Stimulated activated memory B cell treated with anti-CD40 and anti-IgM and Interleukin-4, amounts not matched to agents 10 μg/mL and 1 μg/mL and 100 μg/mL, for 72 hours (primary cell): ENCODE measurements at regions not wholly inside any gene's neighbourhood (a gene's known extent, or its start where the extent isn't known, plus 50 kb on each side); places are given as distances from the start of the nearest gene placed in this dataset.
"Not testable (repeated sequence)": the region's sequence is repeated elsewhere in the genome, so short reads cannot be mapped to it uniquely, and the experiment has no call there.

Experiments
- ATAC-seq: fragments of 150-1000 bp; cut with Tn5 transposase; 2 replicates; pipeline ENCODE4 v1.10.0; 2021
- H3K27ac Mint-ChIP-seq: one replicate; pipeline ENCODE4 v1.8.0; 2022; ENCODE audit warnings: mild to moderate bottlenecking, mixed read lengths
- H3K27me3 Mint-ChIP-seq: one replicate; pipeline ENCODE4 v1.8.0; 2022; ENCODE audit warnings: mixed read lengths
- H3K36me3 Mint-ChIP-seq: one replicate; pipeline ENCODE4 v1.8.0; 2022; ENCODE audit warnings: mixed read lengths
- H3K4me1 Mint-ChIP-seq: one replicate; pipeline ENCODE4 v1.8.0; 2022; ENCODE audit warnings: mixed read lengths
- H3K4me3 Mint-ChIP-seq: one replicate; pipeline ENCODE4 v1.8.0; 2022; ENCODE audit warnings: mild to moderate bottlenecking, moderate library complexity, mixed read lengths
- H3K9me3 Mint-ChIP-seq: one replicate; pipeline ENCODE4 v1.8.0; 2022; ENCODE audit warnings: mixed read lengths

DNA sequence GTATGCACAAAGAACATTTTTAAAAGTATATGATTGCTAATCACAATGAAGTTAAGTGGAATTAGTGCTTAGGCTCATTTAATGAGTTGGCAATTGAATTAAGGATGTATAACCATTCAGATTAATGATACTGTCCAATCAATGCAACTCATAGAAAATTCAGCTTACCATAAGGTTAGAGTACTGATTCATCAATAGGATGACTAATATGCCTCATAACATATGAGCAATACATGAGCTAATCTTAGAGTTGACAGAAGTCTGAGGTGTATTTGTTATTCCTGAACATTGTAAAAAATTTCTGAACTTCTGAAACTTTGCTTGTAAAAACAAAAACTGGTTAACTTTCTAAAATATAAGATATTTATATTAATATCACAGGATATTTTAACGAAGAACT, 118.3 kb upstream of the NETO1 start:
- H3K27me3 Mint-ChIP-seq: no peaks in the 10 kb centered on the region
- no peak overlapping the region for H3K4me3 Mint-ChIP-seq
- ATAC-seq: no peak
- peaks cover 9% of the 10 kb centered on the region for H3K9me3 Mint-ChIP-seq
- H3K27ac Mint-ChIP-seq: no peak overlapping the region
- H3K4me1 Mint-ChIP-seq: no peaks in the 10 kb centered on the region
- H3K36me3 Mint-ChIP-seq: no peaks in the 10 kb centered on the region

DNA sequence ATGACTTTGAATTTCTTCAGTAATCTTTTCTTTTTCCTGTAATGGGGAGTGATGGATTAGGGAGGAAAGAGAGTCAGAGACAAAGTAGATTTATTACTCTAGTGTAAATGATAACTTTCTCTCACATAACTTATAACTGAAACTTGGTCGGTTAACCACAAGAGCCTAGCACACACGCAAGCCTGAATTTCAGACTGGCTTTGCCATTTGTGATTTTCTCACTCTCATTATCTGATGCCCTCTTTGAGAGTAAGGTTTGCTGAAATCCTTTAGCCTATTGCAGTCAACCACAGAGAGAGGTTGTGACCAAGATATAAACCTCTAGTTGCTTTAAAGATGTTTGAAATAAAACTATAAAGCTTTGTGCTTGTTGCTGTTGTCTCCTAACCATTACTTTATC, 117.9 kb upstream of the NETO1 start:
- Mint-ChIP-seq H3K4me3 (no peak overlapping the region), H3K27me3 (no peaks in the 10 kb centered on the region), H3K36me3 (no peaks in the 10 kb centered on the region), H3K9me3 (peaks cover 9% of the 10 kb centered on the region), H3K27ac (no peak overlapping the region), H3K4me1 (no peaks in the 10 kb centered on the region)
- no peak for ATAC-seq

DNA sequence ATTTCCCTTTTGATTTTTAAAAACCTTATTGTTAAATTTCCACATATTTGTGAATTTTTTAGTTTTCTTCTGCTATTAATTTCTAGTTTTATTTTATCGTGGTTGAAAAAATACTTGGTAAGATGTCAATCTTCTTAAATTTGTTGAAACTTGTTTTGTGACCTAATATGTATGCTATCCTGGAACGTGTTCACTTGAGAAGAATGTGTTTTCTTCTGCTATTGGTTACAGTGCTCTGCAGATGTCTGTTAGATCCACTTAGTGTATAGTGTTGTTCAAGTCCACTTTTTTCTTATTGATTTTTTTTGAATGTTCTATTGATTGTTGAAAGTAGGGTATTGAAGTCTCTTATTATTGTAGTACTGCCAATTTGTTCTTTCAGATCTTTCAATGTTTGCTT, 116.5 kb upstream of the NETO1 start:
- H3K36me3 Mint-ChIP-seq: no peaks in the 10 kb centered on the region
- H3K27me3 Mint-ChIP-seq: no peaks in the 10 kb centered on the region
- no peak for ATAC-seq
- H3K4me3 Mint-ChIP-seq: no peak overlapping the region
- no peak overlapping the region for H3K27ac Mint-ChIP-seq
- no peaks in the 10 kb centered on the region for H3K4me1 Mint-ChIP-seq
- peaks cover 9% of the 10 kb centered on the region for H3K9me3 Mint-ChIP-seq

DNA sequence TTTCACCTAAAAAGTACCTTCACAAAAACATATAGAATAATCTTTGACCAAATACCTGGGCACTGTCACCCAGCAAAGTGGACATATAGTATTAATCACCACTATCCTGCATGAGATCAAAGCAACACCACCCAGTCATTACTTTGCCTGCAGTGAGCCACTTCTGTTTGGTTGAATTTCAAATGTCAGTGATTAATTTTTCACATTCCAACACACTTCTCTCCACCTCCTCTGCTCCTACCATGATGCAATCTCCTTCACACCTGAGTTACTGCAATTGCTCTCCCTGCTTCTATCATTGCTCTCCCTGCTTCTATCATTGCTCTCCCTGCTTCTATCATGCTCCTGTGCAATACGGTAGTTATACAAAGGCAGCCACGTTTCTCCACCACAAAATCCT, 106.1 kb upstream of the NETO1 start:
- no peaks in the 10 kb centered on the region for H3K4me1 Mint-ChIP-seq
- no peak overlapping the region for H3K27ac Mint-ChIP-seq
- no peak overlapping the region for H3K4me3 Mint-ChIP-seq
- H3K9me3 Mint-ChIP-seq: peaks cover 4% of the 10 kb centered on the region
- ATAC-seq: no peak
- no peaks in the 10 kb centered on the region for H3K27me3 Mint-ChIP-seq
- no peaks in the 10 kb centered on the region for H3K36me3 Mint-ChIP-seq

DNA sequence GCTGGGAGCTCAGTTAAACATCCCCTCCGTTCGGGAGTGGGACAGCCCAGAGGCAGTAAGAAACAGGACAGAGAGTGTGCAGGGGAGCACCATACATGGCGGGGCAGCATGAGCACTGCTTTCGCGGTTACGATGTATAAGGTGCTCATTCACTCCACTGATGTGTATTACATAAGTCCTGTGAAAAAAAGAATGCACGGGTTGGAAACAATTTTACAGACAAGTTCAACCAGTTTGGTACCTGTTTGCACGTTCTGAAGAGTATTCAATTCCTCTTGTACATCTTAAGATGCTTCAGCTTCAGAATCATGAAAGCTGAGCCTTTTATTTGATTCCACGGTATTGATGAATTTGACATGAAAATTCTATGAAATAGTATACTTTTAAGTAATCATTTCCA, 97.8 kb upstream of the NETO1 start:
- ATAC-seq: no peak
- Mint-ChIP-seq H3K4me1 (no peaks in the 10 kb centered on the region), H3K4me3 (no peak overlapping the region), H3K27ac (no peak overlapping the region), H3K9me3 (peaks cover 3% of the 10 kb centered on the region), H3K36me3 (no peaks in the 10 kb centered on the region), H3K27me3 (no peaks in the 10 kb centered on the region)

DNA sequence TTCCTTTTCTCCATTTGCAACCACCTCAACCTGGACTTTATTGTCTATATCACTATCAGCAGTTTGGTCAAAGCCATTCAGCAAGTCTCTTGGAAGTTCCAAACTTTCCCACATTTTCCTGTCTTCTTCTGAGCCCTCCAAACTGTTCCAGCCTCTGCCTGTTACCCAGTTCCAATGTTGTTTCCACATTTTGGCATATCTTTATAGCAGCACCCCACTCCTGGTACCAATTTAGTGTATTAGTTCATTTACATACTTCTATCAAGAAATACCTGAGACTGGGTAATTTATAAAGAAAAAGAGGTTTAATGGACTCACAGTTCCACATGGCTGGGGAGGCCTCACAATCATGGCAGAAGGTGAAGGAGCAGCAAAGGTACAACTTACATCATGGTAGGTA, 90.4 kb upstream of the NETO1 start:
- not testable (repeated sequence) for H3K27me3 Mint-ChIP-seq, H3K4me1 Mint-ChIP-seq, H3K36me3 Mint-ChIP-seq, ATAC-seq, H3K4me3 Mint-ChIP-seq, H3K27ac Mint-ChIP-seq
- peaks cover 14% of the 10 kb centered on the region for H3K9me3 Mint-ChIP-seq

DNA sequence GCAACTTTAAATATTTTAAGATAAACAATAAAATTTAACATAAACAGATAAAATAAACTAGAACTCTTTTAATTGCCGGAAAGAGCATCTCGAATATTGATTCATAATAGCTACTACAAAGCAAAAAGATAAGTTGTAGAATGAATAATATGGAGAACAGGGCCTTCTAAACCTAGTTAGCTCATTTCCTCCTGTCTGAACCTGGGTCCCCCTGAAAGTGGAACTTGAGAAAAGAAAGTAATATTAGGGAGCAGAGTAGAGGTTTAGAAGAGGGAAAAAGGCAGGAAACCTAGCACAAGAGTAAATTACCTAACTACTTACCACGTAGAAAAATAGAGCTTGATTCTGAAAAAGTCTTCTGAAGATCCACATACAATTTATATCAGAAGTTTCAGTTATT, 80.7 kb upstream of the NETO1 start:
- Mint-ChIP-seq H3K4me3 (no peak overlapping the region), H3K27me3 (no peaks in the 10 kb centered on the region), H3K9me3 (no peaks in the 10 kb centered on the region), H3K36me3 (no peaks in the 10 kb centered on the region), H3K4me1 (no peaks in the 10 kb centered on the region), H3K27ac (no peak overlapping the region)
- no peak for ATAC-seq

DNA sequence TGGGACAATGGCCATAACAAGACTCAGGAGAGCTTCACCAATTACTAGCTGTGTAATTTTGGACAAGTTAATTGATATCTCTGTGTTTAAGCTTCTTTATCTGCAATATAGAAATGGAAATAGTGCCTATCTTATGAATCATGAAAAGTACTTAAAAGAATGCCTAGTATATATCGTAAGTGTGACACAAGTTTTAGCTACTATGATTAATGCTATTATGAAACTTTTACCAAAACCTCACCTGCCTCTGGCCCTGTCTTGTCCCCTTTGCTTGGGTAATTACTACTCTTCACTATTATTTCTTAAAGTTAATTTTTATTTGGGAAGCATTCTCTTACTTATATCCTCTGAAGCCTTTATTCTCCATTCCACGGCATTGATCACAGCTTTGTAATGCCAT, 75.0 kb upstream of the NETO1 start:
- no peak overlapping the region for H3K4me3 Mint-ChIP-seq
- no peaks in the 10 kb centered on the region for H3K4me1 Mint-ChIP-seq

DNA sequence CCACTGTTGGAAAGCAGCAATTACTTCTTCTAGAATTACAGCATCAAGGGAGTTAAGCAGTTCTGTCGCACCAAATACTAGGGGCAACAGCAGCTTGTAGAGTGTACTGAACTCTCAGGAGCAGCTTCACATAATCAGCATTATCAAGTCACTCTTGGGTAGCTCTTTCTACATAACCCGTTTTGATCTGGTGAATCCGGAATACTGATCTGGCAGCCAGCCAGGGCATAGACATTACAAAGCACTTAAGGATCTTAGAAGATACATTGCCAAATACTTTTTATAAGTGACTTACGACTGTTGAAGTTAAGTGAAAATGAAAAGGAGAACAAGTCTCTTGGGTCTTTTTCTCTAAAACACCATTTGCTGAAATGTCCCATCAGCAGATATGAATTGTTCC, 73.2 kb upstream of the NETO1 start:
- Mint-ChIP-seq H3K27ac (no peak overlapping the region), H3K36me3 (no peaks in the 10 kb centered on the region), H3K4me1 (no peaks in the 10 kb centered on the region), H3K9me3 (no peaks in the 10 kb centered on the region), H3K4me3 (no peak overlapping the region), H3K27me3 (no peaks in the 10 kb centered on the region)
- ATAC-seq: no peak

More for the DNA sequence above, 75.0 kb upstream of the NETO1 start:
- no peak for ATAC-seq
- H3K36me3 Mint-ChIP-seq: no peaks in the 10 kb centered on the region
- no peak overlapping the region for H3K27ac Mint-ChIP-seq
- no peaks in the 10 kb centered on the region for H3K27me3 Mint-ChIP-seq
- H3K9me3 Mint-ChIP-seq: no peaks in the 10 kb centered on the region

DNA sequence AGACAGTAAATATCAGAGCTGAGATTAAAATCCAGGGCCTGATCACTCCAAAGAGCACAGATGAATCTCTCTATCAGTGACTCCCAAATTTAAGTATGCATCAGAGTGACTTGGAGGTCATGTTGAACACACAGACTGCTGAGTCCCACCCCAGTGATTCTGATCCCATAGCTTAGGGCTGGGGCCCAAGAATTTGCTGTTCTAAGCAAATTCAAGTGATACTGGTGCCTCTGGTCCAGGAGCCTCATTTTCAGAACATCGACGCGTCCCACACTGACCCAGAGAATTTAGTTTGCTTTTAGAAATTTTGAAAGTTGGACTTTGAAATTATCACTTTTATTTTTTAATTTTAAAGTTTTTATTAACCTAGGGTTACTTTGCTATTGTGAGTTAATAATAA, 72.7 kb upstream of the NETO1 start:
- Mint-ChIP-seq H3K36me3 (no peaks in the 10 kb centered on the region), H3K27me3 (no peaks in the 10 kb centered on the region), H3K9me3 (no peaks in the 10 kb centered on the region), H3K27ac (no peak overlapping the region), H3K4me3 (no peak overlapping the region), H3K4me1 (no peaks in the 10 kb centered on the region)
- ATAC-seq: no peak

DNA sequence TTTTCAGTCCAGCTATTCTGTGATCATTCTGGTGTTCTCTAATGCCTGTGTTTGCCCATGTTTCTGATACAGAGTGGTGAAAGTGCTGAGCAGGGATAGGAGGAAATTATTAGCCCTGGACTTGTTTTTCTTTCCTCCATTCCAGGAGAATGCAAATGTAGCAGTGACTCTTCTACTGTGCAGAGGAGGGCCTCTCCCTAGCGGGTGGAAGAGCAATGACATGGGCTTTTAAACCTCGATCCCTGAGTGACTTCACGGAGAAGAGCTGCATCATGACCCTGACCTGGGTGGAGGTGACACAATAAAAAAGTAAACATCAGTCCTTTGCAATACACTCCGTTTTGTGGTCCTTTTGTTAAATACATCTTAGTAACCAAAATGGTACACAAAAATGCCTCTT, 68.0 kb upstream of the NETO1 start:
- Mint-ChIP-seq H3K27ac (no peak overlapping the region), H3K9me3 (no peaks in the 10 kb centered on the region), H3K36me3 (no peaks in the 10 kb centered on the region), H3K4me1 (no peaks in the 10 kb centered on the region), H3K27me3 (no peaks in the 10 kb centered on the region), H3K4me3 (no peak overlapping the region)
- no peak for ATAC-seq

DNA sequence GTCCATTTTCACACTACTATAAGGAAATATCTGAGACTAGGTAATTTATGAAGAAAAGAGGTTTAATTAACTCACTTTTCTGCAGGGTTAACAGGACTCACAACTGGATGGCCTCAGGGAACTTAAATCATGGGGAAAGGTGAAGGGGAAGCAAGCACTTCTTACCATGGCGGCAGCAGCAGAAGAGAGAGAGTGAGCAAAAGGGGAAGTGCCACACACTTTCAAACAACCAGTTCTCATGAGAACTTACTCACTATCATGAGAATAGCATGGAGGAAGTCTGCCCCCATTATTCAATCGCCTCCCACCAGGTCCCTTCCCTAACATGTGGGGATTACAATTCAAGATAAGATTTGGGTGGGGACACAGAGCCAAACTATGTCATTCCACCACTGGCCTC, 55.1 kb upstream of the NETO1 start:
- H3K36me3 Mint-ChIP-seq: peaks cover 8% of the 10 kb centered on the region
- H3K4me3 Mint-ChIP-seq: no peak overlapping the region
- no peaks in the 10 kb centered on the region for H3K4me1 Mint-ChIP-seq
- peaks cover 18% of the 10 kb centered on the region for H3K9me3 Mint-ChIP-seq
- no peak for ATAC-seq
- H3K27me3 Mint-ChIP-seq: no peaks in the 10 kb centered on the region
- H3K27ac Mint-ChIP-seq: no peak overlapping the region
